Activated CD8-positive, alpha-beta T cell treated with anti-CD3 and anti-CD28 coated beads, Interleukin-2, amount 10 ng/mL, durations not matched to agents 7 days and 5 days (primary cell): ENCODE measurements at regions not wholly inside any gene's neighbourhood (a gene's known extent, or its start where the extent isn't known, plus 50 kb on each side); places are given as distances from the start of the nearest gene placed in this dataset.

Experiments used
- ATAC-seq: fragments of 150-1000 bp; cut with Tn5 transposase; one replicate; pipeline ENCODE4 v1.10.0; 2021; ENCODE audit warnings: moderate library complexity
- CTCF ChIA-PET: fragments of 350-600 bp; sonication (Branson Sonifier 250); formaldehyde crosslinking; loops from one replicate; lab custom pipeline; 2021; ENCODE audit warnings: antibody characterized with exemption; lab: Charles Lee
- POLR2A ChIA-PET: fragments of 350-600 bp; sonication (Branson Sonifier 250); formaldehyde crosslinking; loops from one replicate; lab custom pipeline; 2021; ENCODE audit warnings: antibody characterized with exemption; lab: Charles Lee
- DNase-seq: peaks from one replicate; pipeline ENCODE4 v3.0.0-alpha.2; 2020
- H3K27ac Mint-ChIP-seq: one replicate; pipeline ENCODE4 v1.8.0; 2021; ENCODE audit warnings: mild to moderate bottlenecking, mixed read lengths
- H3K27me3 Mint-ChIP-seq: one replicate; pipeline ENCODE4 v1.8.0; 2021; ENCODE audit warnings: low read depth, mixed read lengths
- H3K36me3 Mint-ChIP-seq: one replicate; pipeline ENCODE4 v1.8.0; 2021; ENCODE audit warnings: low read depth, mixed read lengths
- H3K4me1 Mint-ChIP-seq: one replicate; pipeline ENCODE4 v1.8.0; 2021; ENCODE audit warnings: low read depth, mixed read lengths
- H3K4me3 Mint-ChIP-seq: one replicate; pipeline ENCODE4 v1.8.0; 2021; ENCODE audit warnings: mild to moderate bottlenecking, mixed read lengths
- H3K9me3 Mint-ChIP-seq: one replicate; pipeline ENCODE4 v1.8.0; 2022; ENCODE audit warnings: mixed read lengths; ENCODE audit not compliant: insufficient read depth

DNA sequence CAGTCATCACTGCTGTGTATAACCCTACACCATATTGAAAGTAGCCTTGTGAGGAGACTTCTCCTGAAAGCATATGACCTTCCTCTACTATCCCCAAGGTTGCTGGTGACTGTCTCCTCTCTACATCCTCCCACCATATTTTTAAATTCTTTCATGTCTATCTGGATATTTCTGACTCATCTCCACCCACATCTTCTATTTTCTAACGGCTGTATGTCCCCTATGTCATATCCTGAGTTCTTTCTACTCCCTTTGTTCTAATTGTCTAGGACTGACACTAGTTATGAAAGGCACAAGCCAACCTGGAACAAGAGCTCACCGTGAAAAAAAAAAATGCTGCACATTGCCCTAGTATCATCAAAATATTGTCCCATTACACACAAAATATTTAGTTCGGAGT is 218.3 kb upstream of the ZNF462 start:
- Mint-ChIP-seq H3K27me3 (no peaks in the 10 kb centered on the region), H3K9me3 (peaks cover 8% of the 10 kb centered on the region), H3K36me3 (no peaks in the 10 kb centered on the region), H3K4me3 (no peak overlapping the region), H3K4me1 (no peaks in the 10 kb centered on the region), H3K27ac (no peak overlapping the region)
- ChIA-PET CTCF (no interaction called here), POLR2A (no interaction called here)
- no peak for DNase-seq
- no peak for ATAC-seq

GRCh38 chr9:106648799-106649198 is 214.2 kb upstream of the ZNF462 start:
- Mint-ChIP-seq H3K9me3 (peaks cover 3% of the 10 kb centered on the region), H3K27me3 (no peaks in the 10 kb centered on the region), H3K4me3 (no peak overlapping the region), H3K27ac (no peak overlapping the region), H3K4me1 (no peaks in the 10 kb centered on the region), H3K36me3 (no peaks in the 10 kb centered on the region)
- ChIA-PET CTCF (no interaction called here), POLR2A (no interaction called here)
- no peak for ATAC-seq
- no peak for DNase-seq

GRCh38 chr9:106649664-106650063 is 213.3 kb upstream of the ZNF462 start:
- Mint-ChIP-seq H3K4me1 (no peaks in the 10 kb centered on the region), H3K4me3 (no peak overlapping the region), H3K9me3 (peaks cover 3% of the 10 kb centered on the region), H3K36me3 (no peaks in the 10 kb centered on the region), H3K27me3 (no peaks in the 10 kb centered on the region), H3K27ac (no peak overlapping the region)
- ChIA-PET CTCF (no interaction called here), POLR2A (no interaction called here)
- no peak for DNase-seq
- ATAC-seq, result no peak

DNA sequence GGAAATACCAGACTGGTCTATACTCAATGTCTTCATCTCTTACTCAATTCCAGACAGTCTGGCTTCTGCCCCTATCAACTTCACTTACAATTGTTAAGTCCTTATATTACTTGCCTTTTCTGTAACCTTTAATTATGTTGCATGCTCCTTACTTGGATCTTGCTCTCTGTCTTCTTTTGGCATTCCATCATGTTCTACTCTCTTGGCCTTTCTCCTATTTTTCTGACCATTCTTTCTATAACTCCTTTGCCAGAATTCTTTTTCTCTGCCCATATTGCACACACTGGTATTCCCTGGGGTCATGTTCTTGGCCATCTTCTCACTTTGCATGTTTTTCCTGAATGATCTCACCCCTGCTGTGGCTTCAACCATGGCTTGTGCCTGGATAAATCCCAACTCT is 209.8 kb upstream of the ZNF462 start:
- H3K27ac Mint-ChIP-seq, result no peak overlapping the region
- no peaks in the 10 kb centered on the region for H3K36me3 Mint-ChIP-seq
- ChIA-PET POLR2A (no interaction called here), CTCF (no interaction called here)
- H3K9me3 Mint-ChIP-seq, result no peaks in the 10 kb centered on the region
- no peaks in the 10 kb centered on the region for H3K27me3 Mint-ChIP-seq
- H3K4me3 Mint-ChIP-seq, result no peak overlapping the region
- H3K4me1 Mint-ChIP-seq, result no peaks in the 10 kb centered on the region
- DNase-seq, result no peak
- ATAC-seq, result no peak

- ATAC-seq (no peak), DNase-seq (no peak)
- Mint-ChIP-seq H3K27me3 (no peaks in the 10 kb centered on the region), H3K4me1 (no peaks in the 10 kb centered on the region), H3K9me3 (no peaks in the 10 kb centered on the region), H3K27ac (no peak overlapping the region), H3K4me3 (no peak overlapping the region), H3K36me3 (no peaks in the 10 kb centered on the region)
- ChIA-PET POLR2A (interaction anchor here (0.6 kb wide), 1 partner anchor 122 kb away, joined by 4 read pairs; no protein-coding TSS in a partner anchor), CTCF (no interaction called here)
Measured at GRCh38 chr9:106655966-106656365, 207.0 kb upstream of the ZNF462 start.

DNA sequence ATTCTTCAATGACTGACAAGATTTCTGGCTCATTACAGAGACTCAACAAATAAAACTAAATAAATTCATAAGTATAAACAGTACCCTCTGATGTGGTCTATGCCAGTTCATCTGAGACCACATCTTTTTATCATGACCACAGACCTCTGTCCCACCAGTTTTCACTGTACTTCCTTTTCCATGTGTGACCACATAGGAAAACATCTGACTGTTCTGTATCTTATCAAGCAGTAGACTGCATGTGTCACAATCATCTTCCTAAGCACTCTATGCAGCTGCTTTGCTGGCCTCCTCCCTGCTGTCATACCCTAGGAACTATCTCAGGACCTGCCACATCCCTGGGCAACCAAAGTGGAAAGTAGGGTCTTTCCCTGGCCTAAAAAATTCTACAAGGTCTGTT is 205.0 kb upstream of the ZNF462 start:
- no peaks in the 10 kb centered on the region for H3K36me3 Mint-ChIP-seq
- no peak for DNase-seq
- H3K4me1 Mint-ChIP-seq, result no peaks in the 10 kb centered on the region
- no peaks in the 10 kb centered on the region for H3K9me3 Mint-ChIP-seq
- CTCF ChIA-PET, result no interaction called here
- ATAC-seq, result no peak
- H3K27me3 Mint-ChIP-seq, result no peaks in the 10 kb centered on the region
- POLR2A ChIA-PET, result no interaction called here
- no peak overlapping the region for H3K27ac Mint-ChIP-seq
- no peak overlapping the region for H3K4me3 Mint-ChIP-seq

DNA sequence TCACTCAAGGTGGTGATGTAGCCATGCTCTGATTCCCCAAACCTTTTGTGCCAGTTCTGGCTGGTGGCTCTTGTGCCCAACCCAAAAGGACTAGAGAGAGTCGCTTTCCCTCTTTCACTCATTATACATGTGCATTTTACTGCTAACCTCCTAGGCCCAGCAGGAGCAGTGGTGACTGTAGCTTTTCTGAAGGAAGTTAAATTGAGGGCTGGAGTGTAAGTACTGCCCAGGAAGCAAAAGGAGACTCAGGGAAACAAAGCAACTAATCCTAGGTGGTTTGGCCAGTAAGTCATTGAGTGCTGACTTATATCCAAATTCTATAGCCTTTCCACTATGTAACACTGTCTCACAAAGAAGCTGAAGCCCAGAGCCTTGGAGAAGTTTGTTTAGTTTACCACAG is 194.4 kb upstream of the ZNF462 start:
- ATAC-seq (no peak), DNase-seq (no peak)
- Mint-ChIP-seq H3K9me3 (no peaks in the 10 kb centered on the region), H3K4me3 (no peak overlapping the region), H3K36me3 (no peaks in the 10 kb centered on the region), H3K27me3 (no peaks in the 10 kb centered on the region), H3K27ac (no peak overlapping the region), H3K4me1 (no peaks in the 10 kb centered on the region)
- CTCF ChIA-PET, result no interaction called here
- POLR2A ChIA-PET, result no interaction called here

GRCh38 chr9:106669835-106670234 is 193.1 kb upstream of the ZNF462 start:
- ATAC-seq (no peak), DNase-seq (no peak)
- no peak overlapping the region for H3K27ac Mint-ChIP-seq
- no peak overlapping the region for H3K4me3 Mint-ChIP-seq
- H3K4me1 Mint-ChIP-seq, result no peaks in the 10 kb centered on the region
- H3K36me3 Mint-ChIP-seq, result no peaks in the 10 kb centered on the region
- no peaks in the 10 kb centered on the region for H3K27me3 Mint-ChIP-seq
- CTCF ChIA-PET, result no interaction called here
- H3K9me3 Mint-ChIP-seq, result no peaks in the 10 kb centered on the region
- POLR2A ChIA-PET, result no interaction called here

DNA sequence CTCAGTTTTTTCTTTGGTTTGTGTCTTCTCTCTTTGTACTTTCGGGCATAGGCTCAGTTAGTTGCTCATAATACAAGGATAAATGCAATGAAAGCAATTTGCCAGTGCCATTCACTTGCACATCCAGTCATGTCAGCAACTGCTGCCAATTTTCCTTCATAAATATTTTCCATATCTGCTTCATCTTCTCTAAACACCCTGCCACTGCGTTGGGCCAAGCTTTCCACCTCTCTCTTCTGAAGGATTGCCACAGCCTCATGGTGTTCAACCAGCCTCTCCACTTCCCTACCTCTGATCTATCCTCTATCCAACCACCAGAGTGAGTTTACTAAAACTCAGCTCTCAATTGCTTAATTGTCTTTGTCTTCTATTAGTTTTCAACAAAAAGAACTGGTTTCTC is 192.5 kb upstream of the ZNF462 start:
- H3K4me3 Mint-ChIP-seq, result no peak overlapping the region
- H3K4me1 Mint-ChIP-seq, result no peaks in the 10 kb centered on the region
- H3K9me3 Mint-ChIP-seq, result no peaks in the 10 kb centered on the region
- POLR2A ChIA-PET, result no interaction called here
- CTCF ChIA-PET, result no interaction called here
- no peak for DNase-seq
- H3K27ac Mint-ChIP-seq, result no peak overlapping the region
- ATAC-seq, result no peak
- H3K27me3 Mint-ChIP-seq, result no peaks in the 10 kb centered on the region
- H3K36me3 Mint-ChIP-seq, result no peaks in the 10 kb centered on the region

DNA sequence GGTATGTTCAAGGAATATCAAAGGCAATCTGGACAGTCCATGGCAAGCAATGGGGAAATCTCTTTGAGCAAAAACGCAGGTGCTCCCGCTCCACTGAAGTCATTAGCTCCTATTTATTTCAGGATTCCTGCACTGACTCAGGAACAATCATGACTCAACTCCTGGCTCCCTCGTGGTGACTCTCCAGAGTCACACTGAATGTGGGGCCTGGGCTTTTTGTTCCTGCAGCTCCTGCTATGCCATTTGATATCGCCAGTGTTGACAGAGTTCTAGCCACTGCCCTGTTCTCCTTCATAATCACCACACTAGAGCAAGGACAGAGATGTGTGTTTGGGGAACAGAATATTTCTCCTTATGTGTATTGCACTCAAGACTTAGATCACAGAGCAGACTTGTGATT is 187.2 kb upstream of the ZNF462 start:
- Mint-ChIP-seq H3K27me3 (no peaks in the 10 kb centered on the region), H3K36me3 (no peaks in the 10 kb centered on the region), H3K27ac (no peak overlapping the region), H3K4me1 (no peaks in the 10 kb centered on the region), H3K4me3 (no peak overlapping the region), H3K9me3 (no peaks in the 10 kb centered on the region)
- CTCF ChIA-PET, result no interaction called here
- ATAC-seq, result no peak
- POLR2A ChIA-PET, result no interaction called here
- no peak for DNase-seq

GRCh38 chr9:106677374-106677773 is 185.6 kb upstream of the ZNF462 start:
- Mint-ChIP-seq H3K27ac (no peak overlapping the region), H3K27me3 (no peaks in the 10 kb centered on the region), H3K4me1 (no peaks in the 10 kb centered on the region), H3K9me3 (no peaks in the 10 kb centered on the region), H3K4me3 (no peak overlapping the region), H3K36me3 (no peaks in the 10 kb centered on the region)
- DNase-seq (no peak), ATAC-seq (no peak)
- CTCF ChIA-PET, result no interaction called here
- POLR2A ChIA-PET, result no interaction called here

GRCh38 chr9:106677830-106678229 is 185.1 kb upstream of the ZNF462 start:
- Mint-ChIP-seq H3K4me1 (no peaks in the 10 kb centered on the region), H3K9me3 (no peaks in the 10 kb centered on the region), H3K36me3 (no peaks in the 10 kb centered on the region), H3K27me3 (no peaks in the 10 kb centered on the region), H3K27ac (no peak overlapping the region), H3K4me3 (no peak overlapping the region)
- no peak for DNase-seq
- CTCF ChIA-PET, result no interaction called here
- no peak for ATAC-seq
- POLR2A ChIA-PET, result no interaction called here

GRCh38 chr9:106678273-106678672 is 184.7 kb upstream of the ZNF462 start:
- no peaks in the 10 kb centered on the region for H3K9me3 Mint-ChIP-seq

More at GRCh38 chr9:106678273-106678672, 184.7 kb upstream of the ZNF462 start:
- Mint-ChIP-seq H3K4me3 (no peak overlapping the region), H3K4me1 (no peaks in the 10 kb centered on the region), H3K27ac (no peak overlapping the region), H3K27me3 (no peaks in the 10 kb centered on the region), H3K36me3 (no peaks in the 10 kb centered on the region)
- ATAC-seq (no peak), DNase-seq (no peak)
- CTCF ChIA-PET, result no interaction called here
- POLR2A ChIA-PET, result no interaction called here
